GM12878 (cell line): ENCODE measurements at regions not wholly inside any gene's neighbourhood (a gene's known extent, or its start where the extent isn't known, plus 50 kb on each side); places are given as distances from the start of the nearest gene placed in this dataset.

Experiments used
- ATAC-seq: fragments of 200-7000 bp; cut with Tn5 transposase; 3 replicates; pipeline ENCODE4 v1.9.1; 2020; ENCODE audit warnings: mild to moderate bottlenecking, moderate library complexity
- BruUV-seq: library from RNA; stranded (reverse); fragments of 400-500 nt; replicated peaks from 2 replicates; lab custom pipeline; 2021; lab: Mats Ljungman, UMichigan
- CTCF ChIA-PET: fragments of 300-600 bp; sonication (Branson Sonifier 250); formaldehyde crosslinking; extraction: SDS; loops from one replicate; lab custom pipeline; 2021; ENCODE audit warnings: inconsistent platforms; lab: Yijun Ruan, JAX
- POLR2A ChIA-PET: fragments of 350-600 bp; formaldehyde crosslinking; extraction: SDS; loops from one replicate; lab custom pipeline; 2021; ENCODE audit warnings: inconsistent platforms; lab: Charles Lee
- RAD21 ChIA-PET: fragments of 300-600 bp; sonication (Branson Sonifier 250); formaldehyde crosslinking; loops from one replicate; lab custom pipeline; 2023; ENCODE audit warnings: antibody characterized with exemption; ENCODE audit not compliant: unreplicated experiment; lab: Charles Lee
- SMC1A ChIA-PET: fragments of 300-600 bp; sonication (Branson Sonifier 250); formaldehyde crosslinking; loops from one replicate; lab custom pipeline; 2023; ENCODE audit not compliant: unreplicated experiment, uncharacterized antibody; lab: Charles Lee
- DNase-seq: peaks from one replicate; pipeline ENCODE4 v3.0.0-alpha.2; 2011; ENCODE audit warnings: low read depth, low spot score
- FAIRE-seq: peaks from 3 replicates; lab custom pipeline; 2011; peaks lifted over from hg19 to GRCh38; lab: Jason Lieb, UNC
- H2AFZ ChIP-seq: 2 replicates; pipeline ENCODE4 v1.6.0; 2011; ENCODE audit warnings: low read depth, low read length, control low read depth; ENCODE audit not compliant: control insufficient read depth
- H3K27ac ChIP-seq: 2 replicates; pipeline ENCODE4 v1.5.1; 2011; ENCODE audit warnings: control low read depth; ENCODE audit not compliant: control insufficient read depth, insufficient read depth
- H3K27me3 ChIP-seq, 2 experiments: replicated peaks in 1 of 2; 2 replicates each; pipeline versions ENCODE4 v1.6.0 to v1.6.1; 2011; ENCODE audit warnings: low read length in 1 of 2; ENCODE audit not compliant: control insufficient read depth in 2 of 2, insufficient read depth in 2 of 2
- H3K36me3 ChIP-seq, 2 experiments: 2 replicates each; pipeline ENCODE4 v1.5.1; 2011; ENCODE audit warnings: low read length in 1 of 2; ENCODE audit not compliant: control insufficient read depth in 2 of 2, insufficient read depth in 2 of 2
- H3K4me1 ChIP-seq: 2 replicates; pipeline ENCODE4 v1.6.1; 2011; ENCODE audit warnings: mild to moderate bottlenecking, low read length, moderate library complexity, mixed read lengths; ENCODE audit not compliant: control insufficient read depth, insufficient read depth
- H3K4me2 ChIP-seq: 2 replicates; pipeline ENCODE4 v1.6.0; 2011; ENCODE audit warnings: control low read depth; ENCODE audit not compliant: control insufficient read depth, insufficient read depth
- H3K4me3 ChIP-seq: fragments of 200-600 bp; sonication (generic); 2 replicates; pipeline ENCODE4 v1.5.1; 2016
- H3K79me2 ChIP-seq: 2 replicates; pipeline ENCODE4 v1.6.0; 2011; ENCODE audit warnings: low read length; ENCODE audit not compliant: control insufficient read depth, insufficient read depth
- H3K9ac ChIP-seq: 2 replicates; pipeline ENCODE4 v1.8.0; 2011; ENCODE audit warnings: low read length, control low read depth, mixed read lengths; ENCODE audit not compliant: control insufficient read depth, insufficient read depth
- H3K9me3 ChIP-seq: replicated peaks from 3 replicates; pipeline ENCODE4 v1.5.1; 2011; ENCODE audit warnings: mild to moderate bottlenecking, low read length; ENCODE audit not compliant: control insufficient read depth, insufficient read depth
- H4K20me1 ChIP-seq: 2 replicates; pipeline ENCODE4 v1.6.0; 2011; ENCODE audit not compliant: control insufficient read depth, insufficient read depth
- FOXK2 ChIP-seq: fragments of 450-650 bp; IDR thresholded peaks from 2 replicates; pipeline ENCODE4 v1.6.1; 2017; ENCODE audit warnings: mild to moderate bottlenecking, moderate library complexity
- IRF4 ChIP-seq: IDR thresholded peaks from 2 replicates; pipeline ENCODE4 v1.6.1; 2011; ENCODE audit warnings: low read depth, low read length
- KLF5 ChIP-seq: fragments of 450-650 bp; IDR thresholded peaks from 2 replicates; pipeline ENCODE4 v1.6.1; 2014; ENCODE audit warnings: mild to moderate bottlenecking; ENCODE audit not compliant: partially characterized antibody
- RAD21 ChIP-seq: IDR thresholded peaks from 2 replicates; pipeline ENCODE4 v1.6.1; 2011; ENCODE audit warnings: mild to moderate bottlenecking, low read depth, low read length, moderate library complexity; ENCODE audit not compliant: insufficient read depth
- RBBP5 ChIP-seq: fragments of 200-600 bp; sonication (generic); conservative IDR thresholded peaks from 2 replicates; pipeline ENCODE4 v1.6.1; 2016
- WGBS: methylation state at CpG from one replicate; pipeline ENCODE4 v1.1.6; 2016; ENCODE audit warnings: low lambda C conversion rate; ENCODE audit not compliant: insufficient replicate concordance, insufficient coverage; ENCODE audit errors: missing lambda C conversion rate; 5-methylcytosine and 5-hydroxymethylcytosine counted together
- in situ Hi-C: fragments of 300-500 bp; cut with MboI; formaldehyde crosslinking; loops from 9 replicates; pipeline ENCODE4 v1.14.3; 2018; ENCODE audit warnings: mixed read lengths
- intact Hi-C: fragments of 100-400 bp; cut with micrococcal nuclease; formaldehyde crosslinking; loops from one replicate; pipeline ENCODE4 v1.14.2; 2022; ENCODE audit not compliant: unreplicated experiment
- TF ChIP-seq, protein P1 (sequence below), 3 experiments: IDR thresholded peaks in 2 of 3; conservative IDR thresholded peaks in 1 of 3; 2 replicates each; pipeline ENCODE4 v1.5.1; 2011; ENCODE audit warnings: low read depth in 3 of 3, low read length in 3 of 3, mild to moderate bottlenecking in 3 of 3, control low read depth in 2 of 3, moderate library complexity in 2 of 3, inconsistent platforms in 1 of 3, mixed read lengths in 1 of 3; ENCODE audit not compliant: control insufficient read depth in 2 of 3, insufficient read depth in 1 of 3; ENCODE audit errors: extremely low read depth in 1 of 3
- TF ChIP-seq, protein P2 (sequence below): fragments of 150-350 bp; IDR thresholded peaks from 2 replicates; pipeline ENCODE4 v1.6.1; 2016; ENCODE audit warnings: low read depth, low read length

- TF ChIP-seq, protein P1, sequence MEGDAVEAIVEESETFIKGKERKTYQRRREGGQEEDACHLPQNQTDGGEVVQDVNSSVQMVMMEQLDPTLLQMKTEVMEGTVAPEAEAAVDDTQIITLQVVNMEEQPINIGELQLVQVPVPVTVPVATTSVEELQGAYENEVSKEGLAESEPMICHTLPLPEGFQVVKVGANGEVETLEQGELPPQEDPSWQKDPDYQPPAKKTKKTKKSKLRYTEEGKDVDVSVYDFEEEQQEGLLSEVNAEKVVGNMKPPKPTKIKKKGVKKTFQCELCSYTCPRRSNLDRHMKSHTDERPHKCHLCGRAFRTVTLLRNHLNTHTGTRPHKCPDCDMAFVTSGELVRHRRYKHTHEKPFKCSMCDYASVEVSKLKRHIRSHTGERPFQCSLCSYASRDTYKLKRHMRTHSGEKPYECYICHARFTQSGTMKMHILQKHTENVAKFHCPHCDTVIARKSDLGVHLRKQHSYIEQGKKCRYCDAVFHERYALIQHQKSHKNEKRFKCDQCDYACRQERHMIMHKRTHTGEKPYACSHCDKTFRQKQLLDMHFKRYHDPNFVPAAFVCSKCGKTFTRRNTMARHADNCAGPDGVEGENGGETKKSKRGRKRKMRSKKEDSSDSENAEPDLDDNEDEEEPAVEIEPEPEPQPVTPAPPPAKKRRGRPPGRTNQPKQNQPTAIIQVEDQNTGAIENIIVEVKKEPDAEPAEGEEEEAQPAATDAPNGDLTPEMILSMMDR (IDR thresholded peaks at IDR 0.05 in 2 of 3, conservative IDR thresholded peaks at IDR 0.05 in 1 of 3; ENCODE audit: control insufficient read depth in 2 of 3, extremely low read depth in 1 of 3, insufficient read depth in 1 of 3, low read depth in 3 of 3, low read length in 3 of 3), result no peak
- TF ChIP-seq FOXK2 (no peak), RBBP5 (no peak), KLF5 (no peak)
- TF ChIP-seq, protein P2, sequence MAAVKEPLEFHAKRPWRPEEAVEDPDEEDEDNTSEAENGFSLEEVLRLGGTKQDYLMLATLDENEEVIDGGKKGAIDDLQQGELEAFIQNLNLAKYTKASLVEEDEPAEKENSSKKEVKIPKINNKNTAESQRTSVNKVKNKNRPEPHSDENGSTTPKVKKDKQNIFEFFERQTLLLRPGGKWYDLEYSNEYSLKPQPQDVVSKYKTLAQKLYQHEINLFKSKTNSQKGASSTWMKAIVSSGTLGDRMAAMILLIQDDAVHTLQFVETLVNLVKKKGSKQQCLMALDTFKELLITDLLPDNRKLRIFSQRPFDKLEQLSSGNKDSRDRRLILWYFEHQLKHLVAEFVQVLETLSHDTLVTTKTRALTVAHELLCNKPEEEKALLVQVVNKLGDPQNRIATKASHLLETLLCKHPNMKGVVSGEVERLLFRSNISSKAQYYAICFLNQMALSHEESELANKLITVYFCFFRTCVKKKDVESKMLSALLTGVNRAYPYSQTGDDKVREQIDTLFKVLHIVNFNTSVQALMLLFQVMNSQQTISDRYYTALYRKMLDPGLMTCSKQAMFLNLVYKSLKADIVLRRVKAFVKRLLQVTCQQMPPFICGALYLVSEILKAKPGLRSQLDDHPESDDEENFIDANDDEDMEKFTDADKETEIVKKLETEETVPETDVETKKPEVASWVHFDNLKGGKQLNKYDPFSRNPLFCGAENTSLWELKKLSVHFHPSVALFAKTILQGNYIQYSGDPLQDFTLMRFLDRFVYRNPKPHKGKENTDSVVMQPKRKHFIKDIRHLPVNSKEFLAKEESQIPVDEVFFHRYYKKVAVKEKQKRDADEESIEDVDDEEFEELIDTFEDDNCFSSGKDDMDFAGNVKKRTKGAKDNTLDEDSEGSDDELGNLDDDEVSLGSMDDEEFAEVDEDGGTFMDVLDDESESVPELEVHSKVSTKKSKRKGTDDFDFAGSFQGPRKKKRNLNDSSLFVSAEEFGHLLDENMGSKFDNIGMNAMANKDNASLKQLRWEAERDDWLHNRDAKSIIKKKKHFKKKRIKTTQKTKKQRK, result no peak
Measured at GRCh38 chr16:66168777-66169176, 197.7 kb upstream of the CDH5 start (continued).

- in situ Hi-C loops (no loop called here), intact Hi-C loops (no loop called here)
- H3K4me3 ChIP-seq, result no peak overlapping the region
- 50% methylated on average over 12 of the region's 12 CpGs for WGBS
- no peak overlapping the region for H3K27ac ChIP-seq
- ChIA-PET RAD21 (no interaction called here), SMC1A (no interaction called here), POLR2A (no interaction called here), CTCF (interaction anchor here (1.1 kb wide), 1 partner anchor 18 kb away, joined by 3 read pairs; no protein-coding TSS in a partner anchor)
- H3K79me2 ChIP-seq, result no peaks in the 10 kb centered on the region
- no TSS peak for BruUV-seq
- no peak overlapping the region for H3K4me2 ChIP-seq
- H3K27me3 ChIP-seq, result no peaks in the 10 kb centered on the region; a peak in 1 of 4 replicates
- no peaks in the 10 kb centered on the region for H4K20me1 ChIP-seq
- ATAC-seq (no peak), FAIRE-seq (no peak), DNase-seq (no peak)
- TF ChIP-seq RAD21, result 0 out of 2 replicates have a peak, but pooled peaks have one; percentile 2
- TF ChIP-seq IRF4, result no peak
- H2AFZ ChIP-seq, result no peak overlapping the region
- H3K9me3 ChIP-seq, result no peaks in the 10 kb centered on the region
- no peaks in the 10 kb centered on the region for H3K36me3 ChIP-seq
- no peaks in the 10 kb centered on the region for H3K4me1 ChIP-seq
- H3K9ac ChIP-seq, result no peak overlapping the region
Measured at GRCh38 chr16:66167564-66168291, 198.8 kb upstream of the CDH5 start.
